Suppressor macrophage treated with lipopolysaccharide for 1 hour (primary cell): ENCODE measurements at regions not wholly inside any gene's neighbourhood (a gene's known extent, or its start where the extent isn't known, plus 50 kb on each side); places are given as distances from the start of the nearest gene placed in this dataset.
A peak's percentile ranks its signal among the peaks of the same experiment; 100 is the strongest.
"Not testable (repeated sequence)": the region's sequence is repeated elsewhere in the genome, so short reads cannot be mapped to it uniquely, and the experiment has no call there.

Experiments used
- DNase-seq, 3 donors: peaks; one replicate each; pipeline ENCODE4 v3.0.0-alpha.2; 2020 to 2022

DNA sequence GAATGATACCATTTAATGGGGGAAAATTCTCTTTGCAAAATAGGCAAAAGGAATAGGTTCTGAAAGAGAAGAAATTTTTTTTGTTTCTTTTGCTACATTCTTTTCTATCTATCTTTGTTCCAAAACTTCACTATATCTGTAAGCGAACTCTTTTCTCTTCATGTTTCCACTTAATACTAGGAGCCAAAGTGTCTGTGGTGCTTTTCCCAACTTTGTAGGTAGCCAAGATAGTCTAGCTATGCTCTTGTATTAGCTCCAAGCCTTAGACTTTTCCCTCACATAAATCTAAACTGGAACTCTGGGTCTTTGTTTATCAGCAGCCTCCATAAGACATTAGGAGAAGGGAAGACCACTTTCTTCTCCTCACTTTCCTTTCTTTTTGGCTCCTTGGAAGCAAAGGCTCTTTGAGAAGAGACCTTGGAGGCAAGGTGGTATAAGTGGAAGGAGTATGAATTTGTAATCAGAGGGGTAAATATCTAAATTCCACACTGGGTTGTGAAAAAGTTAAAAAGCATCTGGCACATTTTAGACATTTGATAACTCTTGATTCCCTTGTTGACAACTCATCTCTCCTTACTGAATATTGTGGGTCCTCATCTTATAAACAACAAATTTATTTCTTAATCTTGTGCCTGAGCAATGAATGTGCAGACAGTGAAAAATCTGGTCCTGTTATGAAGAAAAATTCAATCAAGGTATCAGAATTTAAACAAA, 130.0 kb downstream of the EHF start:
- no peak for DNase-seq

DNA sequence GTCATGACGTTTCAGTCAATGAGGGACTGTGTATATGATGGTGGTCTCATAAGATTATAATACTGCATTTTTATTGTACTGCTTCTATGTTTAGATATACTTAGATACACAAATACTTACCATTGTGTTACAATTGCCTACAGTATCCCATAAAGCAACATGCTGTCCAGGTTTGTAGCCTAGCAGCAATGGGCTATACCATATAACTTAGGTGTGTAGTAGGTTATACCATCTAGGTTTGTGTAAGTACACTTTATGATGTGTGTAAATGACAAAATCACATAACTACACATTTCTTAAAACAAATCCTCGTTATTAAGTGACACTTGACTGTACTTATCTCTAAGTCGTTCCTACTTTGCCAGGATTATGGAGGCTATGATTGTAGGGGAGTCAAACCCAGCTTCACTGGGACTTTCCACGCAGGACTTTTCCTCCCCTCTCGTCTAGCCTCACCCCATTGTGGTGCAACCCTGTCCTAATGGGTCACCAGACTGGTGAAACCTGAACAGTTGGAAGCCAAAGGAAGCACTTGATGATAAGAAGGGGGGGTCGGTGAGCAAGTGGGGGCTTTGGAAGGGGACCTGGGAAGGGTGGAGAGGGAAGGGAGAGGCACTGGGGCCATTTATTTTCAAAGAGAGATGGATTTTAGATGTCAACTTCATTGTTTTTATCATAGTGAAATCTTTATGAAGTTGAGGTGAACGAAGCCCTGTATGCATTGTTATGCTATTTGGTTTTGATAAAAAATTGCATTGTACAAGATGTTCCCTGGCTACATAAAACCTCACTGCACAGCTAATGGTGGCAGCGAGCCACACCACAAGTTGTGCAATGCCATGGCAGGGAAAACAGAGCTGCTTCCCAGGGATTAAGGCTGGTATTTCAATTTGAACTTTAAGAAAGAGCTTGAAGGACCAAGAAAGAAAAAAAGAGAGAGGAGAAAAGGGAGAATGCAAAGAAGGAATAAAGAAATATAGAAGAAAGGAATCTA, 129.1 kb downstream of the EHF start:
- no peak for DNase-seq

DNA sequence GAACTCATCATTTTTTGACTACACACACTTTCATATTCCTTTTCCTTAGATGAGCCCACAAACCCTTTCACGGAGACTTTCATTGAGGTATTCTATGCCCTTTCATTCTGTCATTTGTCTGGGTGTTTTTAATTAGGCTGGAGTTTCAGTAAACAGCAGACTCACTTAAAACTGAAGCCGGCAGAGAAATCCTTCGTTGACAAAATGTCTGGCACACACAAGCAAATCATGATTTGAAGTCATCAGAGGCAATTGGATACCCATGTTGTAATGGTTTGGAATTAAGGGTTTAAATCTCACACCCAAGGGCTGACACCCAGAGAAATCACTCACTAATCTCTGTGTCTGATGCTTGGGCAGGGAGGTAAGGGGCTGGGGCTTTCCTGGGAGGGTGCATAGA, 127.1 kb downstream of the EHF start:
- no peak for DNase-seq

DNA sequence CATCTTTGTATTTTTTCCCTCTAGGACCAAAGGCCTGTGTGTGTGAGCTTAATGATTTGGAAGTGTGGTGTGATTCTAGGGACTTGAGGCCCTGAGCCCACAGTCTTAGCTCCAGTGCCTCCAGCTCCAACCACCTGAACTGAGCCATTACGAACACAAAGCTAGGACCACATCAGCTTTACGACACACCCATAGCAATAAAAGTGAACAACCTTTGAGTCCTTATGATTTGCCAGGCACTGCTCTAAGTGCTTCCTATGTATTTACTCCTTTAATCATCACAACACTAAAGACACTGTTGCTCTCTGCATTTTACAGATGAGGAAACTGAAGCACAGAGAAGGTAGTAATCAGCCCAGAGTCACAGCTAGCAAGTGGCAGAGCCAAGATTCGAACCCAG, 126.4 kb downstream of the EHF start:
- no peak for DNase-seq

DNA sequence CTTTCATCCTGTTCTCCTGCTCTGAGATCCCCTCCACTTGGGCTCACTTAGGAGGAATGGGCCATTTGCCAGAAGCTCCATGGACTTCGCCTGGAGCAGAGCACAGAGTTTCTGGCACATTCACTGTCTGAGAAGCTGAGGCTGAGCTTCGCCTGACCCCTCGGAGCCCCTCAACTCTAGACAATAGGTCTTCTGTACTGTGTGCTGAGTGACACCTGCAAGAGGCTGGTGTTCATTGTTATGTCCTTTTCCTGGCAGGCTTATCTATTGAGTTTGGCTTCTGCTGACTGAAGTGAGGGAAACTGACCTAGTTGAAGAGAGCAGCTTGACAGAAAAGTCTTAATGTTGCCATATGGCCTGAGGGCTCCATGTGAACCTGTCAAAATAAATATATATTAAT, 124.3 kb downstream of the EHF start:
- DNase-seq = no peak

DNA sequence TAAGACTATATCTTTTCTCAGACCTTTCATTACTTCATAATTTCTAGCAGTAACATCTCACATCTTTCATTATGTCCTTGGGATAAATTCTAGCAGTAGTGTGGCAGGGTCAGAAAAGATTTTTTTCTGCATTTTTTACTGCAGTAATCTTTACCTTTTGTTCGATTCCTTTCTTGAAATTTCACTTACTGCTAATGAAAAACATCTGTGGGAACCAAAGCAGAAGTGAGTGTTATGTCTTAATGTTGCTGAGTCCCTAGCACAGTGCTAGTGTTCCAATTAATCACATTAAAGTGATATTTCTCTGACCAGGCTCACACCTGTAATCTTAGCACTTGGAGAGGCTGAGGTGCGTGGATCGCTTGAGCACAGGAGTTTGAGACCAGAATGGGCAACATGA, 123.6 kb downstream of the EHF start:
- DNase-seq = no peak

DNA sequence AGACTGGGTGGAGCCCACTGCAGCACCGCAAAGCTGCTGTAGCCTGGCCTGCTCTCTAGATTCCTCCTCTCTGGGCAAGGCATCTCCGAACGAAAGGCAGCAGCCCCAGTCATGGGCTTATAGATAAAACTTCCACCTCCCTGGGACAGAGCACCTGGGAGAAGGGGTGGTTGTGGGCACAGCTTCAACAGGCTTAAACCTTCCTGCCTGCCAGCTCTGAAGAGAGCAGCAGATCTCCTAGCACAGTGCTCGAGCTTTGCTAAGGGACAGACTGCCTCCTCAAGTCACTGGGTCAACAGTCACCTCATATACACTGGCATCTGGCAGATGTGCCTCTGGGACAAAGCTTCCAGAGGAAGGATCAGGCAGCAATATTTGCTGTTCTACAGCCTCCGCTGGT, 117.3 kb downstream of the EHF start:
- DNase-seq = no peak

DNA sequence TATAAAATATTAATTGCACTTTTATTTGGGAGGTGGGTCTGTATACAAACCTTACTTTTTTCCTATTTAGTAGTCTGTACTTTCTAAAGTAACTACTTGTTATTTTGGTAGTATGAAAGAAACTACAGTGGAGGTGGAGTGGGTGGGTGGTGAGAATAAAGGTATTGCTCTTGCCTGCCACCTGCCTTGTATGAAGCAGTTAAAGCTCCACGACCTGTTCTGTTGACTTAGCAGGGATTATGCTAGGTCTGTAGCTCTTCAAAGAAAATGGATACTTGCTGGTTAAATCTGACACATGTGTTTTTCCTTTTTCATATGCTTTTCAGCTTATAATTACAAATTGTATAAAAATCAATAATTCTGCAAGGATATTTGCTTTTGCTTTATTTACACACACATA, 111.9 kb downstream of the EHF start:
- DNase-seq = no peak

DNA sequence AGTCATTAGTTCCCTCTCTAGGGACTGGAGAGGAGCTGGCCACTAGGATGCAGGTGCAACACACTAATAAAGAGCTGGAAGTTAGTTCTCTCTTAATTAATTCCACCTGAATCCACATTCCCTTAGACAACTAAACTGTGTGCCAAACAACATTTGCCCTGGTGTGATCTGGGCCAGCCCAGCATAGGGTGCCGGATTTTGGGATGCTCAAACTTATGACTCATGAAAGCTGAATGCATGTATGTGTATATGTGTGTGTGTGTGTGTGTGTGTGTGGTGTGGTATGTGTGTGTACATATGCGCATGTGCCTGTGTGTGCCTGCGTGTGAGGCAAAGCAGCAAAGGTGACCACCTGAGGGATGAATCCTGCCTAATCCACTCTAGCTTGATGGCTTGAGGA, 110.7 kb downstream of the EHF start:
- no peak for DNase-seq

DNA sequence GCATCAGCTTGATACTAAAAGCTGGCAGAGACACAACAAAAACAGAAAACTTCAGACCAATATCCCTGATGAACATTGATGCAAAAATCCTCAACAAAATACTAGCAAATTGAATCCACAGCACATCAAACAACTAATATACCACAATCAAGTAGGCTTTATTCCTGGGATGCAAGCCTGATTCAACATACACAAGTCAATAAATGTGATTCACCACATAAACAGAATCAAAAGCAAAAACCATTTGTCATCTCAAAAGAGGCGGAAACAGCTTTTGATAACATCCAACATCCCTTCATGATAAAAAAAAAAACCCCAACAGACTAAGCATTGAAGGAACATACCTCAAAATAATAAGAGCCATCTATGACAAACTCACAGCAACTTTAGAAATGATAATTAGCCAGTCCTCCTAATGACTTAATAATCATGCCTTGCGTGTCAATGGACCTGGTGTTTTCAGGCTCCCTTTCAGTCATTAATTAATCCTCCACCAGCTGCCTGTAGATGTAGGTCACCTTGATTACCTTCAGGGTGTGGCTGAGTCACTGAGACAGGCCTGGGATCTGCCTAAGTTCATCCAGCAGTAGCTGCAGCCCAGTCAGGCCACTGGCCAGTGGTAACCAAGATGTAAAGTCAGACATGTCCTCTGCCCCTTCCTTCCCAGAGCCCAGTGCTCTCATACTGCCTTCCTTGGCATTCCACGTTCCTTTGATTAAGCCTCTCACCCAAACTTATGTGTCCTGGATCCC, 109.8 kb downstream of the EHF start:
- no peak for DNase-seq

DNA sequence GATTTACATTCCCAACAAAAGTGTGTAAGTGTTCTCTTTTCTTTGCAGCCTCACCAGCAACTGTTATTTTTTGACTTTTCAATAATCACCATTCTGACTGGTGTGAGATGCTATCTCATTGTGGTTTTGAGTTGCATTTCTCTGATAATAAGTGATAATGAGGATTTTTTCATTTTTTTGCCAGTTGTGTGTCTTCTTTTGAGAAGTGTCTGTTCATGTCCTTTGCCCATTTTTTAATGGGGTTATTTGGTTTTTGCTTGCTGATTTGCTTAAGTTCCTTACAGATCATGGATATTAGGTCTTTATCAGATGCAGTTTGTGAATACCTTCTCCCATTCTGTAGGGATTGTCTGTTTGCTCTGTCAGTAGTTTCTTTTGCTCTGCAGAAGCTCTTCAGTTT, 107.7 kb downstream of the EHF start:
- no peak for DNase-seq

DNA sequence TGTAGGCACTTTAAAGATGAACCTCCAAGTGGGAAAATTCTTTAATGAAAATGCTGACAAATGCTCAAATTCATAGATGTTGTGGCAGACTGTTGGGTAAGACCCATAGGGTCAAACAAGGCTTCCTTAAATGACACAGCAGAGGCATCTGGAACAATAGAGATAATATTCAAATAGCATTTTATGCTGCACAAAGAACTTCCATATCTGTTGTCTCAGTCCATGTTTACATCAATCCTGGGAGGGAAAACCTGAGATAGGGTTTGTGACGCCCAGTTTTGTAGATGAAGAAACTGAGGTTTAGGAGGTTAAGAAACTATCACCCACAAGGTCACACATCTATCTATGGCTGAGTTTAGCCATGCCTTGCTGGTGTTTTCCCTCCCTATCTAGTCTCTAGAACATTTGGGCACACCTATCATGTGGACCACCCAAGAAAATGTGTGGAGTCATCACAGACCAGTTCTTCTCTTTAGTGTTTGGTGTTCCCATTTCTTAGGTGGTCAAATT, 106.4 kb downstream of the EHF start:
- no peak for DNase-seq

DNA sequence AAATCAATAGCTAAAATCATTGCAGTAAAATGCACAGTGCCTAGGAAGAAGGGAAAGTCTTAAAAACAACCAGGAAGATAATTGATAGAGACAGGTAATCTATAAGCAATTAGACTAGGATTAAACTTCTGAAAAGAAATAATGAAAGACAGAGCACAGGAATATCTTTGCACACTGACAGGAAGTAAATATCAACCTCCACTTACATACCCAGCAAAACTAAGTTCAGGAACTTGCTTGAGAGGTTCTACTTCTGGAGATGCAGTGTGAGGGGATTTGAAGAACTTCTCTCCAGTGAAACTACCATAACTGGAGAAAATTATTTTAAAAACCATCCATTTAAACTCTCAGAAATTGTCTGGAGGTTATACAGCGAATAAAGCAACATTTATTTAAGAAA, 104.1 kb downstream of the EHF start:
- no peak for DNase-seq

DNA sequence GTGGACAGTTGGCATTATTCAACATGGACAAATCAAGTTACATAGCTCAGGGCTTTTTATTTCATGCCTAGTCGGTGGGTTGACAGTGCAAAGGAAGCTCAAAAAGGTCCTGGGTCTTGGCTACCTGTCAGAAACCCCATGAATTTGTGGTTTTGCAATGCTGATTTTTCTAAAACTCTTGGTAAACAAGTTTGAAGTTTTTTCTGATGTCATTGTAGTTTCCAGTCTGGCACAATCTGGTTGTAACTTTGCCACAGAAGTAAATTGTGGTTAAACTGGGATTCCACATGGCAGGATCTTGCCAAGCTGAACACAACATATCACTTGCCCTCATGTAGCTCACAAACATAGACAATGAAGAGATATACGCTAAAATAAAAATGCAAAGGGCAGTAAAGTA, 100.8 kb downstream of the EHF start:
- peak; percentile 24 to 43 (median 43) for DNase-seq

DNA sequence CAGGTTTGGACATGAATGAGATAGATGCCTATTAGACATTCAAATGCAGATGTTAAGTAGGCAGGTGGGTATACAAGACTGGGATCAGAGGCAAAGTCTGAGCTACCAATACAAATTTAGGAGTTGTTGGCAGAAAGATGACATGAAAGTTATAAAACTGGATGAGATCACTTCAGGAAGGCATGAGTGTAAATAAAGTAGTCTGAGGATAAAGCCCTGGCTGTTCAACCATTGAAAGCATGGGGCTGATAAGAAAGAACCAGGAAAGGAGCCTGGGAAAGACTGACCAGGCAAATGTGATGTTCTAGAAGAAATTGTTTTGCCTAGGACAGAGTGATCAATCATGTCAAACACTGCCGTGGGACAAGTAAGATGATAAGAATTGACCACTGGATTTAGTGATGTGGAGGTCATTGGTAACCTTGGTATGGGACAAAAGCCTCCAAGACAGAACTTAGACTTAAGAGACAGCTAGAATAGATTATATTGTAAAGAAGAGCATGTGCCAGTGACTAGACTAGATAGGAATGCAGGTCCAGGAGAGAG, 98.5 kb downstream of the EHF start:
- DNase-seq = no peak

DNA sequence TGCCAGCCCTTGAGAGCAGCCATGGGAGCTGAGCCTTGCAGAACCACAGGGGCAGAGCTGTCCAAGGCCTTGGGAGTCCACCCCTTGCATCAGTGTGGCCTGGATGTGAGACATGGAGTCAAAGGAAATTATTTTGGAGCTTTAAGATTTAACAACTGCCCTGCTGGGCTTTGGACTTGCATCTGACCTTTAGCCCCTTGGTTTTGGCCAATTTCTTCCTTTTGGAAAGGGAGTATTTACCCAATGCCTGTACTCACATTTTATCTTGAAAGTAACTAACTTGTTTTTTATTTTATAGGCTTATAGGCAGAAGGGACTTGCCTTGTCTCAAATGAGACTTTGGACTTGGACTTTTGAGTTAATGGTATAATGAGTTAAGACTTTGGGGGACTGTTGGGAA, 92.7 kb downstream of the EHF start:
- not testable (repeated sequence) for DNase-seq
